ENCODE measurements at regions not wholly inside any gene's neighbourhood (a gene's known extent, or its start where the extent isn't known, plus 50 kb on each side); places are given as distances from the start of the nearest gene placed in this dataset.

DNA sequence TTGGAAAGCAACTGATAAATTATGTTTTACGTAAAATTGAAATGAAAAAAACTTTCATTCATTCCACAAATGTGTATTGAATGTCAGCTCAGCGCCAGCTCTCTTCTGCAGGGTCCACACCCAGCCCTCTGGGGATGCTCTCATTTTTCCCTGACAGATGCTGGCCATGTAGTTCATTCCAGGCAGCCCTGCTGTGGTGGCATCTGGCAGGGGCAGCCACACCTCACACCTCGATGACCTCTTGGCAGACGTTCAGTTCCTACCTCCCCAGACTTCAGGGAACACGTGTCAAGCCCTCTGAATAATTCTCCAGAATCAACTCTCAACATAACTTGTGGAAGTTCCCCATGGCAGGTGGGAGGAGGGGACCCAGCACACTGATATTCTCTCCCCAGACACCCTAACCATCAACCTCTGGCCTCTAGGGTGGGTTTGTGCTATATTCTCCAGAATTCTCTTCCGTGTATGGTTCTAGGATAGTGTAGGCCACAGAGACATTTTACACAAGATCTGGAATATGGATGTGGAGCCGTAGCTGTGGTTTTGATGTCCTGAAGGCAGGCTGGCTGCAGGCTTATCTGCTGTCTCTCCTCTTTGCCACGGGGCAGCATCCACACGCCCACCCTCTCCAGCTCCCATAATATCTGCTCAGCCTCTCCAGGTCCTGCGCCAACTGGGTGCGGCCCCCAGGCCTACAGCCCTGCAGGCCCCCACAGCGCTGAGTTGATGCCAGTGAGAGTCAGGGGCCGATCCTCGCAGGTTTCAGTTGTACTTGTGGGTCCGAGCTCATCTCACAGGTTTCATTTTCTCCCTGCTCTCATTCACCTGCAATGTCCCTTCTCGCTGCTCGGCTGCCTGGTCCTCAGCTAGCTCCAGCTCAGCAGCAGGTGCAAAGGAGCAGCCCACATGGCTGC, 175.8 kb upstream of the ARID1B start:
- no peak for DNase-seq (ENCODE audit: low read depth in 1 of 2, low spot score in 1 of 2)
- TF ChIP-seq JUND (IDR thresholded peaks at IDR 0.05; ENCODE audit: low read depth): no peak
- in situ Hi-C loops (cut with HindIII; ENCODE audit: low pct_unique_long_range_greater_than_20kb, low sequenced_read_pairs): no loop called here

DNA sequence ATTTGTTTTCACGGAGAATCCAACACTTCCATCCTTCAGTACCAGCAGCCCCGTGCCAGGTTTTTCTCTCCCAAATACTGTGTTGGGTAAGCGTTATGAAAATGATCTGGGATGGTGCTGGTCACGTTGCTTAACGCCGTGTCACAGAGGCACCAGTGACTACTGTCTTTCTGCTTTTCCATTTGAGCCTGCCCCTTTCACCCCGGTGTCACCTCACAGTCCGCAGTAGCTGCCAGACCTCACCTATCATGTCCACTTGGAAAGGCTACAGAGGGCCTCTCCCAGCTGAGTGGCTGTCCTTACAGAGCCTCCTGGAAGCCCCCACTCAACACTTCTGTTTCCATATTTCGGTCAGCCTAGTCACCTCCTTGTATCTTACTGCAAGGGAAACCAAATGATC, 176.5 kb upstream of the ARID1B start:
- DNase-seq (ENCODE audit: low read depth in 1 of 2, low spot score in 1 of 2): no peak
- TF ChIP-seq JUND (IDR thresholded peaks at IDR 0.05; ENCODE audit: low read depth): no peak
- in situ Hi-C loops (cut with HindIII; ENCODE audit: low pct_unique_long_range_greater_than_20kb, low sequenced_read_pairs): no loop called here

DNA sequence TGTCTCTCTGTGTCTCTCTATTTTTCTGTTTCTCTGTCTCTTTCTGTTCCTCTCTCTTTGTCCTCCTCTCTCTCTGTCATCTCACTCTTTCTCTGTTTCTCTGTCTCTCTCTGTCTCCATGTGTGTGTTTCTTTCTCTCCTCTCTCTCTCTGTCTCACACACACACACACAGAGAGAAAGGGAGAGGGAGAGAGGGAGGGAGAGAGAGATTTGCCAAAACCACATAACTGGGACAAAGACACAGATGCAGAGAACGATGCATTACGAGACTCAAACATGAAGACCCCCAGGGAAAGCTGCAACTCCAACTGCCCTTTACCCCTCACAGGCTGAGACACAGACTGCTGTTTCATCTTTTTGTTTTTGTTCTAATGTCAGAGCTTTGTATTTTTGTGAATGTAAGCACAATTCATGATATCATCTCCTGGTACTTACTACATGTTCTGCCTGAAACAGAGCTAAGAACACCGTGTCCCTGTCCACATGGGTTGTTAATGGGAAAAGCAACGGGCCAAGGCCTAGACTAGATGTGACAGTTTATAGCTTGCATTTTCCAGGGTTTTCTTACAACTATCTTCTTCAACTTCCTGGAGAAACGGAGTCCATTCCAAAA, 177.1 kb upstream of the ARID1B start:
- TF ChIP-seq JUND (IDR thresholded peaks at IDR 0.05; ENCODE audit: low read depth): no peak
- in situ Hi-C loops (cut with HindIII; ENCODE audit: low pct_unique_long_range_greater_than_20kb, low sequenced_read_pairs): no loop called here
- no peak for DNase-seq (ENCODE audit: low read depth in 1 of 2, low spot score in 1 of 2)

DNA sequence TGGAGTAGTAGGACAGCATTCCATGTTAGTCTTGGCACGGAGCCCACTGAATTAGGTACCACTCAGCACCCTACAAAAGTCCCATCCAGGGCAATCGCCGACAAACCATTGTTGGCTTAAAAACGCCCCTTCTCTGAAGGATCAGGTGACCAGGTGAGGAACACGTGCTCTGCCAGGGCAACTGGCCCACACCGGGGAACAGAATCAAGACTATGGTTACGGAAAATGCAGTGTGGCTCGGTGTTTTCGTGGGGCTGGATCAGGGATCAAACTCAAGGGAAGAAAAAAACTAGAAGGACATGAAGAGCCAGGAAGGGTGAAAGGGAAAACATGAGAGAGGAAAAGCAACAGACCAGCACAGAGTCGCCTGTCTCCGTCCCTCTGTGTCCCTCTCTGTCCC, 177.8 kb upstream of the ARID1B start:
- TF ChIP-seq JUND (IDR thresholded peaks at IDR 0.05; ENCODE audit: low read depth): no peak
- in situ Hi-C loops (cut with HindIII; ENCODE audit: low pct_unique_long_range_greater_than_20kb, low sequenced_read_pairs): no loop called here
- DNase-seq (ENCODE audit: low read depth in 1 of 2, low spot score in 1 of 2): peak in 1 of 2 experiments; percentile 15

DNA sequence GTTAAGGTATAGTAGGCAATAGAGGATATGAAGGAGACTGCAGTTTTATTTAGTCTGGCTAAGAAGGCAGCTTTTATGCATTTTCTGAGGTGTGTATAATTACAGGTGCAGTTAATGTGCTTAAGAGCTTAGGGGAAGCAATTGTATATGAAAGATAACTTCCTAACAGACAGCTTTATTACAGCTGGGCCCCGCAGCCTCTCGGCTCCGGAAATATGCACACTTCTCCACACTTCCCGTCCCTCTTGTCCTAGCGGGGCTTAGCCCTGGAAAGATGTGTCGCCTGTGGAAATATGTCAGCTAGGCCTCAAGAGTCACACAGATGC, 178.4 kb upstream of the ARID1B start:
- DNase-seq (ENCODE audit: low read depth in 1 of 2, low spot score in 1 of 2): no peak
- in situ Hi-C loops (cut with HindIII; ENCODE audit: low pct_unique_long_range_greater_than_20kb, low sequenced_read_pairs): no loop called here
- TF ChIP-seq JUND (IDR thresholded peaks at IDR 0.05; ENCODE audit: low read depth): no peak

DNA sequence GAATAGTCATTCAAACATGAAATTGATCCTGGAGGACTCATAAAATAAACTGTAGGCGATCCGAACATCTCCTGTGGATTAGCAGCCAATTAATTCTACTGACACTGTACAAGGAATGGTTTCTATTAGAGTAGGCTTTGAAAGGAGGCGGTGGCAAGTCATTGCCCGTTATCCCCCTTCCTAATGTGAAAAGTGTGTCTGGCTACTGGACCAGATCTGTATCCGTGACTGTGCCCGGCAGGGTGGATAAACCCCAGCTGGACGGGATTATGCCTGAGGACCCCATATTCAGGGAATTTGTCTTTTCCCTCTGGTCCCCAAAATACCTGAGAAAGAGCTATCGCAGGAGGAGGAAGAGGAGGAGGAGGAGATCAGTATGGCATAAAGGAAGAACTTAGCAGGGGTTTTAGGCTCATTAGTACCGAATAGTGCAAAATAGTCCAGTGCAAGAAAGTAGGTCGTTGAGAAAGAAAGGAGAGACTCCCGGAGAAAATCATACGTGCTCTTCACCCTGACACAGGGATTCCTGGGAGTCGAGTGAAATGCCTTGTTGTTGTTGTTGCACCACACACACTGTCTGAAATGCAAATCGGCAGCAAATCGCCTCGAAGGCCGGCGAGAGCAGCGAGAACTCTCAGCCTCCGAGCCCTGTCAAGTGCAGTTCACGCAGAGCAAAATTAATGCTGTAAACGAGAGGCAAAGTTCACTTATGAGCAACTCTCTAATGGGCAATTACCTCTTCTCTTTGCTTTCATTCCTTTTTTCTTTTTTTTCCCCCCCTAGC, 178.9 kb upstream of the ARID1B start:
- in situ Hi-C loops (cut with HindIII; ENCODE audit: low pct_unique_long_range_greater_than_20kb, low sequenced_read_pairs): no loop called here
- no peak for DNase-seq (ENCODE audit: low read depth in 1 of 2, low spot score in 1 of 2)
- TF ChIP-seq JUND (IDR thresholded peaks at IDR 0.05; ENCODE audit: low read depth): no peak

DNA sequence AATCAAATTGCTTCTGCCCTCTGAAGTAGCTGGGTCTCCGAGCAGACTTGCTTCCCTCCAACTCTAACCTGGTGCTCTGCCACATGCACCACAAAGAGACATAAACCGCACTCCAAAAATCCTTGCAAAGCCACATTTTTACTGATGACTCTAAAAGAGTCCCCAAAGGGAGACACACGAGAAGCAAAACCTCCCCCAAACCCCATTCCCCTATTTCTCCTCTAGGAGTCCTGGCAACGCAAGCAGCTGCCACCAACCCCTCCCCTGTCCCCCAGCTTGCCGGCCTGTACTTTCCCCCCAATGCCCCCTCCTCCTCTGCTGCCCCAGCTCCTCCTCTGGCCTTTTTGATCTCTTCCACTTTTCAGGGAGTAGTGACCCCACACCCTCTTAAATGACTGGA, 180.1 kb upstream of the ARID1B start:
- DNase-seq (ENCODE audit: low read depth in 1 of 2, low spot score in 1 of 2): no peak
- in situ Hi-C loops (cut with HindIII; ENCODE audit: low pct_unique_long_range_greater_than_20kb, low sequenced_read_pairs): no loop called here

GRCh38 chr6:156595476-156595875, 181.7 kb upstream of the ARID1B start:
- no peak for DNase-seq (ENCODE audit: low read depth in 1 of 2, low spot score in 1 of 2)
- in situ Hi-C loops (cut with HindIII; ENCODE audit: low pct_unique_long_range_greater_than_20kb, low sequenced_read_pairs): no loop called here
- TF ChIP-seq JUND (IDR thresholded peaks at IDR 0.05; ENCODE audit: low read depth): no peak

More for the DNA sequence above, 180.1 kb upstream of the ARID1B start:
- no peak for TF ChIP-seq JUND (IDR thresholded peaks at IDR 0.05; ENCODE audit: low read depth)

- no peak for DNase-seq (ENCODE audit: low read depth in 1 of 2, low spot score in 1 of 2)
- no peak for TF ChIP-seq JUND (IDR thresholded peaks at IDR 0.05; ENCODE audit: low read depth)
- in situ Hi-C loops (cut with HindIII; ENCODE audit: low pct_unique_long_range_greater_than_20kb, low sequenced_read_pairs): no loop called here
Observed at GRCh38 chr6:156593893-156594292, 183.3 kb upstream of the ARID1B start.

- TF ChIP-seq JUND (IDR thresholded peaks at IDR 0.05; ENCODE audit: low read depth): no peak
Observed at GRCh38 chr6:156593127-156593526, 184.1 kb upstream of the ARID1B start.

GRCh38 chr6:156590482-156590881, 186.7 kb upstream of the ARID1B start:
- DNase-seq (ENCODE audit: low read depth in 1 of 2, low spot score in 1 of 2): no peak
- TF ChIP-seq JUND (IDR thresholded peaks at IDR 0.05; ENCODE audit: low read depth): no peak
- in situ Hi-C loops (cut with HindIII; ENCODE audit: low pct_unique_long_range_greater_than_20kb, low sequenced_read_pairs): no loop called here

More at GRCh38 chr6:156593127-156593526, 184.1 kb upstream of the ARID1B start:
- in situ Hi-C loops (cut with HindIII; ENCODE audit: low pct_unique_long_range_greater_than_20kb, low sequenced_read_pairs): no loop called here
- DNase-seq (ENCODE audit: low read depth in 1 of 2, low spot score in 1 of 2): no peak

DNA sequence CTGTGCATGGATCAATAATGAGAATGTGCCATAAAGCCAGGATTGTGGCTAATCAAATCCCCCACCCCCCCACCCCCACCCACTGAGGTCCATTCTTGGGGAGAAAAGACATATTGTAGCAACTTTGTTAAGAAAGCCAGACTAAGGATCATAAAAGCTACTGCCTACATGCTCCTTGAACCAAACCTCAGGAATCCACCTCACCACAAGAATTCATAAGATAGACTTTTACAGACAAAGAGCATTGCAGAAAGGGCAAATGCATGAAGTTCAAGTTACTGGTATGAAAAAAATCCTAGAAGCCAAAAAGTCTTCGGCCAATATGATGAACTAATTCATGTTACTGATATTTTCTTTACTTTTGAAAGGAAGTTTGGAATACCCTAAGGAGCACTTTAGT, 187.9 kb upstream of the ARID1B start:
- TF ChIP-seq JUND (IDR thresholded peaks at IDR 0.05; ENCODE audit: low read depth): no peak
- in situ Hi-C loops (cut with HindIII; ENCODE audit: low pct_unique_long_range_greater_than_20kb, low sequenced_read_pairs): no loop called here

More for the DNA sequence above, 187.9 kb upstream of the ARID1B start:
- DNase-seq (ENCODE audit: low read depth in 1 of 2, low spot score in 1 of 2): no peak

All from T47D (cell line).